CD4-positive, CD25-positive, alpha-beta regulatory T cell (primary cell): ENCODE measurements at regions not wholly inside any gene's neighbourhood (a gene's known extent, or its start where the extent isn't known, plus 50 kb on each side); places are given as distances from the start of the nearest gene placed in this dataset.

ENCODE experiments used
- ATAC-seq, 2 donors: fragments of 150-1000 bp; cut with Tn5 transposase; one replicate each; pipeline ENCODE4 v1.10.0; 2021; ENCODE audit warnings: low read depth in 2 of 2, moderate number of reproducible peaks in 2 of 2, moderate library complexity in 1 of 2
- DNase-seq, 3 donors: peaks; one replicate each; pipeline versions ENCODE4 v3.0.0 to v3.0.0-alpha.2; 2012 to 2022; ENCODE audit warnings: mixed read lengths in 1 of 3
- H3K27ac ChIP-seq: one replicate; pipeline ENCODE4 v1.7.0; 2013; ENCODE audit warnings: mild to moderate bottlenecking, low read length; ENCODE audit not compliant: insufficient read depth, poor library complexity, severe bottlenecking
- H3K27me3 ChIP-seq: one replicate; pipeline ENCODE4 v1.7.0; 2013; ENCODE audit warnings: low read length; ENCODE audit not compliant: control insufficient read depth, insufficient read depth
- H3K36me3 ChIP-seq: one replicate; pipeline ENCODE4 v1.7.0; 2013; ENCODE audit warnings: mild to moderate bottlenecking, low read length, moderate library complexity; ENCODE audit not compliant: control insufficient read depth, insufficient read depth
- H3K4me1 ChIP-seq: 2 replicates; pipeline ENCODE4 v1.7.0; 2013; ENCODE audit warnings: mild to moderate bottlenecking, low read length; ENCODE audit not compliant: insufficient read depth, control insufficient read depth, poor library complexity, severe bottlenecking
- H3K4me3 ChIP-seq: one replicate; pipeline ENCODE4 v1.7.0; 2013; ENCODE audit warnings: low read depth, mild to moderate bottlenecking, low read length, moderate library complexity
- H3K9me3 ChIP-seq, 2 experiments: 1 replicate in 1 of 2; 2 replicates in 1 of 2; pipeline ENCODE4 v1.7.0; 2013; ENCODE audit warnings: low read length in 2 of 2, mild to moderate bottlenecking in 1 of 2, moderate library complexity in 1 of 2; ENCODE audit not compliant: control insufficient read depth in 2 of 2
- H3K27ac Mint-ChIP-seq, 3 donors: one replicate each; pipeline ENCODE4 v1.8.0; 2020 to 2022; ENCODE audit warnings: mild to moderate bottlenecking in 3 of 3, mixed read lengths in 3 of 3, moderate library complexity in 2 of 3
- H3K27me3 Mint-ChIP-seq: one replicate; pipeline ENCODE4 v1.8.0; 2022; ENCODE audit warnings: mild to moderate bottlenecking, mixed read lengths
- H3K36me3 Mint-ChIP-seq: one replicate; pipeline ENCODE4 v1.8.0; 2020; ENCODE audit warnings: mixed read lengths
- H3K4me1 Mint-ChIP-seq, 4 donors: one replicate each; pipeline ENCODE4 v1.8.0; 2020 to 2022; ENCODE audit warnings: mixed read lengths in 4 of 4, mild to moderate bottlenecking in 1 of 4
- H3K4me3 Mint-ChIP-seq, 4 donors: one replicate each; pipeline ENCODE4 v1.8.0; 2020 to 2022; ENCODE audit warnings: mild to moderate bottlenecking in 4 of 4, mixed read lengths in 4 of 4, moderate library complexity in 3 of 4
- H3K9me3 Mint-ChIP-seq, 7 donors: one replicate each; pipeline ENCODE4 v1.8.0; 2020 to 2022; ENCODE audit warnings: mixed read lengths in 7 of 7, mild to moderate bottlenecking in 3 of 7, moderate library complexity in 2 of 7

- no peak overlapping the region for H3K27ac Mint-ChIP-seq
- no peaks in the 10 kb centered on the region for H3K27me3 Mint-ChIP-seq
Observed at GRCh38 chr6:91293395-91293794, 706.5 kb upstream of the MAP3K7 start.

GRCh38 chr6:91291071-91291470, 704.2 kb upstream of the MAP3K7 start:
- Mint-ChIP-seq H3K27ac (no peak overlapping the region), H3K4me3 (no peak overlapping the region), H3K36me3 (no peaks in the 10 kb centered on the region), H3K9me3 (peaks cover 0 to 13% (median 2%) of the 10 kb centered on the region in 7 donors), H3K27me3 (no peaks in the 10 kb centered on the region), H3K4me1 (no peaks in the 10 kb centered on the region)
- H3K27me3 ChIP-seq, result no peaks in the 10 kb centered on the region
- no peak overlapping the region for H3K27ac ChIP-seq
- H3K36me3 ChIP-seq, result no peaks in the 10 kb centered on the region
- ATAC-seq (no peak), DNase-seq (no peak)
- no peaks in the 10 kb centered on the region for H3K9me3 ChIP-seq
- H3K4me1 ChIP-seq, result no peaks in the 10 kb centered on the region
- H3K4me3 ChIP-seq, result no peak overlapping the region

More at GRCh38 chr6:91293395-91293794, 706.5 kb upstream of the MAP3K7 start:
- H3K9me3 Mint-ChIP-seq, result peaks cover 0 to 12% (median 2%) of the 10 kb centered on the region in 7 donors
- H3K4me3 Mint-ChIP-seq, result no peak overlapping the region
- Histone ChIP-seq H3K4me3 (no peak overlapping the region), H3K36me3 (no peaks in the 10 kb centered on the region), H3K9me3 (no peaks in the 10 kb centered on the region), H3K4me1 (no peaks in the 10 kb centered on the region), H3K27ac (no peak overlapping the region), H3K27me3 (no peaks in the 10 kb centered on the region)
- ATAC-seq (no peak), DNase-seq (no peak)
- no peaks in the 10 kb centered on the region for H3K36me3 Mint-ChIP-seq
- no peaks in the 10 kb centered on the region for H3K4me1 Mint-ChIP-seq

GRCh38 chr6:91288741-91289140, 701.9 kb upstream of the MAP3K7 start:
- Mint-ChIP-seq H3K9me3 (peaks cover 0 to 13% (median 2%) of the 10 kb centered on the region in 7 donors), H3K36me3 (no peaks in the 10 kb centered on the region), H3K4me3 (no peak overlapping the region), H3K4me1 (no peaks in the 10 kb centered on the region), H3K27ac (peak overlapping the region in 1 of 3 donors; percentile 29), H3K27me3 (no peaks in the 10 kb centered on the region)
- no peak for ATAC-seq
- H3K36me3 ChIP-seq, result no peaks in the 10 kb centered on the region
- H3K4me1 ChIP-seq, result no peaks in the 10 kb centered on the region
- no peak overlapping the region for H3K4me3 ChIP-seq
- DNase-seq, result no peak
- H3K27ac ChIP-seq, result no peak overlapping the region
- H3K27me3 ChIP-seq, result no peaks in the 10 kb centered on the region
- no peaks in the 10 kb centered on the region for H3K9me3 ChIP-seq

GRCh38 chr6:91281901-91282300, 695.0 kb upstream of the MAP3K7 start:
- Histone ChIP-seq H3K4me1 (no peaks in the 10 kb centered on the region), H3K27ac (no peak overlapping the region), H3K27me3 (no peaks in the 10 kb centered on the region), H3K4me3 (no peak overlapping the region), H3K36me3 (no peaks in the 10 kb centered on the region), H3K9me3 (no peaks in the 10 kb centered on the region)
- DNase-seq (no peak), ATAC-seq (no peak)
- Mint-ChIP-seq H3K27ac (no peak overlapping the region), H3K4me1 (no peaks in the 10 kb centered on the region), H3K9me3 (peaks cover 0 to 7% (median 0%) of the 10 kb centered on the region in 7 donors), H3K27me3 (no peaks in the 10 kb centered on the region), H3K36me3 (no peaks in the 10 kb centered on the region), H3K4me3 (no peak overlapping the region)

GRCh38 chr6:91280494-91280830, 693.6 kb upstream of the MAP3K7 start:
- DNase-seq (no peak), ATAC-seq (no peak)
- Histone ChIP-seq H3K4me1 (no peaks in the 10 kb centered on the region), H3K9me3 (no peaks in the 10 kb centered on the region), H3K27me3 (no peaks in the 10 kb centered on the region), H3K27ac (no peak overlapping the region), H3K4me3 (no peak overlapping the region), H3K36me3 (no peaks in the 10 kb centered on the region)
- H3K9me3 Mint-ChIP-seq, result peaks cover 0 to 7% (median 0%) of the 10 kb centered on the region in 7 donors
- no peaks in the 10 kb centered on the region for H3K4me1 Mint-ChIP-seq
- no peak overlapping the region for H3K27ac Mint-ChIP-seq
- no peaks in the 10 kb centered on the region for H3K36me3 Mint-ChIP-seq
- H3K4me3 Mint-ChIP-seq, result no peak overlapping the region
- no peaks in the 10 kb centered on the region for H3K27me3 Mint-ChIP-seq

- Histone ChIP-seq H3K27ac (no peak overlapping the region), H3K4me3 (no peak overlapping the region), H3K9me3 (no peaks in the 10 kb centered on the region), H3K4me1 (no peaks in the 10 kb centered on the region), H3K36me3 (no peaks in the 10 kb centered on the region), H3K27me3 (no peaks in the 10 kb centered on the region)
- H3K4me1 Mint-ChIP-seq, result no peaks in the 10 kb centered on the region
- no peak for ATAC-seq
- no peaks in the 10 kb centered on the region for H3K27me3 Mint-ChIP-seq
- DNase-seq, result no peak
- no peak overlapping the region for H3K4me3 Mint-ChIP-seq
- no peak overlapping the region for H3K27ac Mint-ChIP-seq
- H3K9me3 Mint-ChIP-seq, result peaks cover 0 to 7% (median 2%) of the 10 kb centered on the region in 7 donors
- no peaks in the 10 kb centered on the region for H3K36me3 Mint-ChIP-seq
Observed at GRCh38 chr6:91279740-91280493, 693.0 kb upstream of the MAP3K7 start.

- Histone ChIP-seq H3K4me3 (no peak overlapping the region), H3K9me3 (no peaks in the 10 kb centered on the region), H3K4me1 (no peaks in the 10 kb centered on the region), H3K27ac (no peak overlapping the region), H3K27me3 (no peaks in the 10 kb centered on the region), H3K36me3 (no peaks in the 10 kb centered on the region)
- Mint-ChIP-seq H3K36me3 (no peaks in the 10 kb centered on the region), H3K9me3 (peaks cover 0 to 9% (median 4%) of the 10 kb centered on the region in 7 donors), H3K27me3 (no peaks in the 10 kb centered on the region), H3K27ac (no peak overlapping the region), H3K4me1 (no peaks in the 10 kb centered on the region), H3K4me3 (no peak overlapping the region)
- DNase-seq, result no peak
- ATAC-seq, result no peak
Observed at GRCh38 chr6:91278416-91278815, 691.5 kb upstream of the MAP3K7 start.

GRCh38 chr6:91276315-91276714, 689.4 kb upstream of the MAP3K7 start:
- Mint-ChIP-seq H3K27me3 (no peaks in the 10 kb centered on the region), H3K9me3 (peaks cover 0 to 9% (median 5%) of the 10 kb centered on the region in 7 donors), H3K4me1 (no peaks in the 10 kb centered on the region), H3K4me3 (no peak overlapping the region), H3K27ac (no peak overlapping the region), H3K36me3 (no peaks in the 10 kb centered on the region)
- H3K4me3 ChIP-seq, result no peak overlapping the region
- H3K36me3 ChIP-seq, result no peaks in the 10 kb centered on the region
- H3K27ac ChIP-seq, result no peak overlapping the region
- no peaks in the 10 kb centered on the region for H3K4me1 ChIP-seq
- DNase-seq (no peak), ATAC-seq (no peak)
- no peaks in the 10 kb centered on the region for H3K27me3 ChIP-seq
- no peaks in the 10 kb centered on the region for H3K9me3 ChIP-seq
